Dendritic cell treated with granulocyte-macrophage colony-stimulating factor and Interleukin-4, amounts not matched to agents 40 ng/mL and 50 ng/mL, for 4 days (primary cell): ENCODE measurements at regions not wholly inside any gene's neighbourhood (a gene's known extent, or its start where the extent isn't known, plus 50 kb on each side); places are given as distances from the start of the nearest gene placed in this dataset.

ENCODE experiments used
- H3K27ac Mint-ChIP-seq: one replicate; pipeline ENCODE4 v1.8.0; 2022; ENCODE audit warnings: mild to moderate bottlenecking, mixed read lengths
- H3K27me3 Mint-ChIP-seq: one replicate; pipeline ENCODE4 v1.8.0; 2022; ENCODE audit warnings: mild to moderate bottlenecking, mixed read lengths
- H3K36me3 Mint-ChIP-seq: one replicate; pipeline ENCODE4 v1.8.0; 2022; ENCODE audit warnings: low read depth, mixed read lengths
- H3K4me1 Mint-ChIP-seq: one replicate; pipeline ENCODE4 v1.8.0; 2022; ENCODE audit warnings: low read depth, mixed read lengths
- H3K4me3 Mint-ChIP-seq: one replicate; pipeline ENCODE4 v1.8.0; 2022; ENCODE audit warnings: mild to moderate bottlenecking, moderate library complexity, mixed read lengths
- H3K9me3 Mint-ChIP-seq: one replicate; pipeline ENCODE4 v1.8.0; 2022; ENCODE audit warnings: mixed read lengths
- intact Hi-C: fragments of 100-400 bp; cut with micrococcal nuclease; formaldehyde crosslinking; loops from one replicate; pipeline ENCODE4 v1.15.0; 2022

GRCh38 chr7:155360495-155361345, 63.0 kb downstream of the INSIG1 start:
- no peak overlapping the region for H3K4me3 Mint-ChIP-seq
- peaks cover 27% of the 10 kb centered on the region for H3K27me3 Mint-ChIP-seq
- H3K4me1 Mint-ChIP-seq: peaks cover 39% of the 10 kb centered on the region
- H3K27ac Mint-ChIP-seq: no peak overlapping the region
- no peaks in the 10 kb centered on the region for H3K9me3 Mint-ChIP-seq
- H3K36me3 Mint-ChIP-seq: no peaks in the 10 kb centered on the region
- intact Hi-C loops: no loop called here

- H3K27ac Mint-ChIP-seq: no peak overlapping the region
- intact Hi-C loops: no loop called here
- no peak overlapping the region for H3K4me3 Mint-ChIP-seq
- no peaks in the 10 kb centered on the region for H3K9me3 Mint-ChIP-seq
- H3K4me1 Mint-ChIP-seq: peaks cover 39% of the 10 kb centered on the region
- peaks cover 27% of the 10 kb centered on the region for H3K27me3 Mint-ChIP-seq
- H3K36me3 Mint-ChIP-seq: no peaks in the 10 kb centered on the region
Observed at GRCh38 chr7:155361346-155361680, 63.6 kb downstream of the INSIG1 start.

GRCh38 chr7:155361947-155362346, 64.3 kb downstream of the INSIG1 start:
- Mint-ChIP-seq H3K36me3 (no peaks in the 10 kb centered on the region), H3K9me3 (no peaks in the 10 kb centered on the region), H3K4me3 (no peak overlapping the region), H3K4me1 (peaks cover 34% of the 10 kb centered on the region), H3K27me3 (peaks cover 27% of the 10 kb centered on the region), H3K27ac (no peak overlapping the region)
- intact Hi-C loops: no loop called here

- no peaks in the 10 kb centered on the region for H3K36me3 Mint-ChIP-seq
- peaks cover 25% of the 10 kb centered on the region for H3K27me3 Mint-ChIP-seq
- peaks cover 28% of the 10 kb centered on the region for H3K4me1 Mint-ChIP-seq
- H3K4me3 Mint-ChIP-seq: no peak overlapping the region
- no peak overlapping the region for H3K27ac Mint-ChIP-seq
- intact Hi-C loops: no loop called here
- no peaks in the 10 kb centered on the region for H3K9me3 Mint-ChIP-seq
Observed at GRCh38 chr7:155362380-155363145, 64.9 kb downstream of the INSIG1 start.

GRCh38 chr7:155363146-155363539, 65.5 kb downstream of the INSIG1 start:
- no peak overlapping the region for H3K27ac Mint-ChIP-seq
- H3K27me3 Mint-ChIP-seq: peaks cover 29% of the 10 kb centered on the region
- intact Hi-C loops: no loop called here
- no peaks in the 10 kb centered on the region for H3K36me3 Mint-ChIP-seq
- H3K4me1 Mint-ChIP-seq: peaks cover 24% of the 10 kb centered on the region
- H3K9me3 Mint-ChIP-seq: no peaks in the 10 kb centered on the region
- H3K4me3 Mint-ChIP-seq: no peak overlapping the region

GRCh38 chr7:155363852-155364600, 66.3 kb downstream of the INSIG1 start:
- intact Hi-C loops: no loop called here
- peaks cover 26% of the 10 kb centered on the region for H3K4me1 Mint-ChIP-seq
- no peaks in the 10 kb centered on the region for H3K9me3 Mint-ChIP-seq

GRCh38 chr7:155365146-155365874, 67.6 kb downstream of the INSIG1 start:
- Mint-ChIP-seq H3K4me3 (no peak overlapping the region), H3K9me3 (no peaks in the 10 kb centered on the region), H3K27ac (no peak overlapping the region), H3K27me3 (peaks cover 48% of the 10 kb centered on the region), H3K36me3 (no peaks in the 10 kb centered on the region), H3K4me1 (peaks cover 23% of the 10 kb centered on the region)
- intact Hi-C loops: no loop called here

More at GRCh38 chr7:155363852-155364600, 66.3 kb downstream of the INSIG1 start:
- H3K36me3 Mint-ChIP-seq: no peaks in the 10 kb centered on the region
- peaks cover 36% of the 10 kb centered on the region for H3K27me3 Mint-ChIP-seq
- no peak overlapping the region for H3K27ac Mint-ChIP-seq
- no peak overlapping the region for H3K4me3 Mint-ChIP-seq

- H3K36me3 Mint-ChIP-seq: no peaks in the 10 kb centered on the region
- peaks cover 72% of the 10 kb centered on the region for H3K27me3 Mint-ChIP-seq
- no peak overlapping the region for H3K27ac Mint-ChIP-seq
- no peak overlapping the region for H3K4me3 Mint-ChIP-seq
- peaks cover 39% of the 10 kb centered on the region for H3K4me1 Mint-ChIP-seq
- H3K9me3 Mint-ChIP-seq: no peaks in the 10 kb centered on the region
- intact Hi-C loops: no loop called here
Observed at GRCh38 chr7:155368894-155369600, 71.4 kb downstream of the INSIG1 start.

- no peaks in the 10 kb centered on the region for H3K9me3 Mint-ChIP-seq
- no peaks in the 10 kb centered on the region for H3K36me3 Mint-ChIP-seq
- H3K27ac Mint-ChIP-seq: no peak overlapping the region
- peaks cover 46% of the 10 kb centered on the region for H3K4me1 Mint-ChIP-seq
- peaks cover 73% of the 10 kb centered on the region for H3K27me3 Mint-ChIP-seq
- no peak overlapping the region for H3K4me3 Mint-ChIP-seq
- intact Hi-C loops: loop anchor here (10.0 kb wide), 2 partner anchors 85 to 395 kb away; partner anchors contain the start of gene EN2
Observed at GRCh38 chr7:155369766-155370165, 72.1 kb downstream of the INSIG1 start.

GRCh38 chr7:155371331-155371883, 73.7 kb downstream of the INSIG1 start:
- no peak overlapping the region for H3K27ac Mint-ChIP-seq
- no peaks in the 10 kb centered on the region for H3K9me3 Mint-ChIP-seq
- no peak overlapping the region for H3K4me3 Mint-ChIP-seq
- intact Hi-C loops: loop anchor here (10.0 kb wide), 2 partner anchors 83 to 393 kb away; partner anchors contain the start of gene EN2
- H3K36me3 Mint-ChIP-seq: no peaks in the 10 kb centered on the region
- peaks cover 81% of the 10 kb centered on the region for H3K27me3 Mint-ChIP-seq
- peaks cover 60% of the 10 kb centered on the region for H3K4me1 Mint-ChIP-seq

- H3K4me1 Mint-ChIP-seq: peaks cover 60% of the 10 kb centered on the region
- H3K36me3 Mint-ChIP-seq: no peaks in the 10 kb centered on the region
- peaks cover 86% of the 10 kb centered on the region for H3K27me3 Mint-ChIP-seq
- peak overlapping the region; percentile 80 for H3K4me3 Mint-ChIP-seq
- H3K9me3 Mint-ChIP-seq: no peaks in the 10 kb centered on the region
- intact Hi-C loops: loop anchor here (10.0 kb wide), 2 partner anchors 83 to 393 kb away; partner anchors contain the start of gene EN2
- no peak overlapping the region for H3K27ac Mint-ChIP-seq
Observed at GRCh38 chr7:155371884-155372781, 74.5 kb downstream of the INSIG1 start.
